Kidney epithelial cell (primary cell): ENCODE measurements at regions not wholly inside any gene's neighbourhood (a gene's known extent, or its start where the extent isn't known, plus 50 kb on each side); places are given as distances from the start of the nearest gene placed in this dataset.
"Not testable (repeated sequence)": the region's sequence is repeated elsewhere in the genome, so short reads cannot be mapped to it uniquely, and the experiment has no call there.

Experiments
- DNase-seq: peaks from one replicate; pipeline ENCODE4 v3.0.0-alpha.2; 2010; ENCODE audit warnings: low read depth
- H3K27me3 ChIP-seq: 2 replicates; pipeline ENCODE4 v1.6.0; 2011; ENCODE audit warnings: low read length; ENCODE audit not compliant: control insufficient read depth, insufficient read depth
- H3K36me3 ChIP-seq: 2 replicates; pipeline ENCODE4 v1.5.1; 2011; ENCODE audit warnings: low read length; ENCODE audit not compliant: control insufficient read depth, insufficient read depth
- H3K4me3 ChIP-seq: 2 replicates; pipeline ENCODE4 v1.5.1; 2011; ENCODE audit warnings: low read depth, mild to moderate bottlenecking, control low read depth, low read length
- TF ChIP-seq, protein P1 (sequence below): IDR thresholded peaks from 2 replicates; pipeline ENCODE4 v1.5.1; 2011; ENCODE audit warnings: mild to moderate bottlenecking, moderate library complexity, low read length, control low read depth, inconsistent platforms; ENCODE audit not compliant: insufficient read depth, poor library complexity, severe bottlenecking

DNA sequence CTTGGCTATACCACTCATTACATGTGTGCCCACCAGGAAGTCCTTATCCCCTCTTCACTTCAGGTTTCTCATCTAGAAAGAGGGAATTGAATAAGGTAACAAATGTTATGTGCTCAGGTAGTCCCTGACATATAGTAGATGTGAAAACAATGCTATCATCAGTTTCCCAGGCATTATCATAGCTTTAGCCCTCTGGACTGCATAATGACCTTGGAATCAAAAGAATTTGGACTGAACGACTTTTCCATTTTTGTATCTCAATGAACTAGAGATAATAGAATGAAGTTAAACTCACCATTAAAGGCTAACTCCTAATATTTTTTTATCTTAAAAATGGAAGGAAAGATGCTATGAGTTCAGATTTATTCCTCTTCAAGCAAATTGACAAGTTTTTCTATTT, 304.1 kb upstream of the USP24 start:
- no peaks in the 10 kb centered on the region for H3K36me3 ChIP-seq
- TF ChIP-seq, protein P1, sequence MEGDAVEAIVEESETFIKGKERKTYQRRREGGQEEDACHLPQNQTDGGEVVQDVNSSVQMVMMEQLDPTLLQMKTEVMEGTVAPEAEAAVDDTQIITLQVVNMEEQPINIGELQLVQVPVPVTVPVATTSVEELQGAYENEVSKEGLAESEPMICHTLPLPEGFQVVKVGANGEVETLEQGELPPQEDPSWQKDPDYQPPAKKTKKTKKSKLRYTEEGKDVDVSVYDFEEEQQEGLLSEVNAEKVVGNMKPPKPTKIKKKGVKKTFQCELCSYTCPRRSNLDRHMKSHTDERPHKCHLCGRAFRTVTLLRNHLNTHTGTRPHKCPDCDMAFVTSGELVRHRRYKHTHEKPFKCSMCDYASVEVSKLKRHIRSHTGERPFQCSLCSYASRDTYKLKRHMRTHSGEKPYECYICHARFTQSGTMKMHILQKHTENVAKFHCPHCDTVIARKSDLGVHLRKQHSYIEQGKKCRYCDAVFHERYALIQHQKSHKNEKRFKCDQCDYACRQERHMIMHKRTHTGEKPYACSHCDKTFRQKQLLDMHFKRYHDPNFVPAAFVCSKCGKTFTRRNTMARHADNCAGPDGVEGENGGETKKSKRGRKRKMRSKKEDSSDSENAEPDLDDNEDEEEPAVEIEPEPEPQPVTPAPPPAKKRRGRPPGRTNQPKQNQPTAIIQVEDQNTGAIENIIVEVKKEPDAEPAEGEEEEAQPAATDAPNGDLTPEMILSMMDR: no peak
- no peaks in the 10 kb centered on the region for H3K27me3 ChIP-seq
- no peak for DNase-seq
- no peak overlapping the region for H3K4me3 ChIP-seq

DNA sequence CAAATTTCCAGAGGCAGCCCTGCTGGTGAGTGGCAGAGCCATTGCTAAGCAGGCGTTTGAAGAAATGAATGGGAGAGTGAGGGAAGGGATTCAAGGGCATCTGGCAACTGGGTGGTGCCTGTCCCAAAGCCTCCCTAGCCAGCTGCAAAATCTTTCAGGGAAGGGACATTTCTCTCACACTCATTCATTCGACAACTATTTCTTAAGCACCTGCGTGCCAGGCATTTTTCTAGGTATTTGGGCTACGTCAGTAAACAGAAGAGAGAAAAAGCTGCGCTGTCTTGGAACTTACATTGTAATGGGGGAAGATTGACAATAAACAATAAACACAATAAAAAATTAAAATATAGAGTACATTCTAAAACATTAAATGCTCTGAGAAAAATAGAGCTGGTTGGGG, 301.9 kb upstream of the USP24 start:
- TF ChIP-seq, protein P1: no peak
- Histone ChIP-seq H3K27me3 (no peaks in the 10 kb centered on the region), H3K36me3 (no peaks in the 10 kb centered on the region), H3K4me3 (no peak overlapping the region)
- no peak for DNase-seq

DNA sequence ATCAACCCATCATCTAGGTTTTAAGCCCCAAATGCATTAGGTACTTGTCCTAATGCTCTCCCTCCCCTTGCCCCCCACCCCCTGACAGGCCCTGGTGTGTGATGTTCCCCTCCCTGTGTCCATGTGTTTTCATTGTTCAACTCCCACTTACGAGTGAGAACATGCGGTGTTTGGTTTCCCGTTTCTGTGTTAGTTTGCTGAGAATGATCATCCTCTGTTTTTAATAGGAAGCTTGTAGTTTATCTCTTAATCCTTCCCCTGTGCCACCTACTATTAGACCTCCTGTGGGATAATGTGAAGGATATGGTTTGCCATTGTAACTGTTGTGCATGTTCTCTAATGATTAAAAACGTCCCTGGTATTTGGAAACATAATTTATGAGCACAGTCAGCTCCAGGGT, 299.4 kb upstream of the USP24 start:
- H3K27me3 ChIP-seq, H3K36me3 ChIP-seq, H3K4me3 ChIP-seq, DNase-seq: not testable (repeated sequence)

DNA sequence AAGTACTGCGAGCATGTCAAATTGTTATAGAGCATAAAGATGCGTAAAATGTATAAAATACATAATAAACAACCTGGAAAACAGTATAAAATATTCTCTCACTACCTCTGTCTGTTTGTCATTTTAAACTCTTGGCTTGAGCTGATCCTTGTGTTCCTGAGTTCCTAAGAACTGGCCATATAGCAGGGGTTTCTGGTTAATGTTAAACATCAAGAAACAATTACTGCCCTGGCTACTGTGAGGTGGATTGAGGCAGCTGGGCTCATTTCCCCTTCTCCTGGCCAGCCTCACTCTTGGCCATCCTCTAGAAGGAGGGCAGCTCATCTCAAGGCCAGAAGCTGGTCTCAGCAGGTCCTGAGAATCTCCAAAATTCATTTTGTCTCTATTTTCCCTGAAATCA, 297.3 kb upstream of the USP24 start:
- Histone ChIP-seq H3K36me3 (no peaks in the 10 kb centered on the region), H3K27me3 (peaks cover 1% of the 10 kb centered on the region), H3K4me3 (no peak overlapping the region)
- no peak for DNase-seq
- TF ChIP-seq, protein P1: no peak

DNA sequence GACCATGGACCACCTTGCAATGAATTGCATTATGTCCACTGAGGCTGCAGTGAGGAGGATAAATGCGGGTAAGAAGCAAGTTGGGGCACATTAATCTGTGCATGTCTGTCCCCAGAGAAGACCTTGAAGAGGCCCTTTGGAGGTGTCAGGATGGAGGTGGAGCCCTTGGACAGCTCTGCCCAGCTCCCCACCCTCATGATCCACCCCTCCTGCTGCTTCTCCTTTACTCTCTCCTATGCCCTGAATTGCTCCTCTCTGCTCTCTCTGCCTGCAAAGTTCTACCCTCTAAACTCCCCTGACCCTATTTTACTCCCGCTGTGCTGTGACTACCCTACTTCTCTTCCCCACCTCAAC, 292.4 kb upstream of the USP24 start:
- no peak for DNase-seq
- Histone ChIP-seq H3K4me3 (no peak overlapping the region), H3K36me3 (no peaks in the 10 kb centered on the region), H3K27me3 (peaks cover 2% of the 10 kb centered on the region)
- TF ChIP-seq, protein P1: no peak

DNA sequence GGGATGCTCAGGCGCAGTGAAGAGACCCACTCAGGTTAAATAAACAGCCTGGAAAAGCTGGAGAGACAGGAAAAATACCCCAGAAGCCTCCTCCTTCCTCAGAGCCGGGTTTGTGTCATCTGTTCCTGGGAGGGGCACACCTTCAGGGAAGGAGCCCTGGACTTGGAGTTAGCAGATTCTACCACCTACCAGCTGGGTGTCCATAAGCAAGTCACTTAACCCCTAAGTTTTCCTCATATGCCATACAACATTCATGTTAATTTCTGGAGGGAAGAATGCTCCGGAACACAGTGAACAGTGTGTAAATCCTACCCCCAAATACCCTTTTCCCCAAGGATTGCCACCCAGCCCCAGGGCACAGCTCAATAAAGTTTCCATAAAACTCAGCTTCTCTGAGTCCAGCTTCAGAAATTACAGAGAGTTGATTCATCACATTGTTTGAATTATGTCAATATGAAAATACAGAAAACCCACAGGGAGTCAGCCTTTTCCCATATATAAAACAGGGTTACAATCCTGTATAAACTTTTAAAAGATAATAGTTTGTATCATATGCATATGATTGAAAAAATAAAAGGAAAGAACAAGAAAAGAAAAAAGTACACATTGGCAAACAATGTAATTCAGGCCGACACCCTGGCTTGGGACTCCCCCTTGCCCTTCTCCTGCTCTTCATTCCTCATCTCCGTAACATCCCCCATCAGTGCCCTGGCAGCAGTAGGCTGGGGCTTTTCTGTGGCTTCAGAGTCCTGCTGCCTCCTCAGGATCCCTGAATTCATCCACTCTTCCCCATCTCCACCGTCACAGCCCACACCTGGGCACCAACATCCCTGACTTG, 291.8 kb upstream of the USP24 start:
- TF ChIP-seq, protein P1: no peak
- Histone ChIP-seq H3K27me3 (peaks cover 2% of the 10 kb centered on the region), H3K36me3 (no peaks in the 10 kb centered on the region), H3K4me3 (no peak overlapping the region)
- no peak for DNase-seq
